HG02885 (cell line): ENCODE measurements at regions not wholly inside any gene's neighbourhood (a gene's known extent, or its start where the extent isn't known, plus 50 kb on each side); places are given as distances from the start of the nearest gene placed in this dataset.
"Not testable (repeated sequence)": the region's sequence is repeated elsewhere in the genome, so short reads cannot be mapped to it uniquely, and the experiment has no call there.

Source experiments
- ATAC-seq: cut with Tn5 transposase; IDR thresholded peaks from one replicate; pipeline ENCODE4 v1.9.1; 2021; ENCODE audit warnings: mild to moderate bottlenecking; ENCODE audit not compliant: unreplicated experiment, poor library complexity

DNA sequence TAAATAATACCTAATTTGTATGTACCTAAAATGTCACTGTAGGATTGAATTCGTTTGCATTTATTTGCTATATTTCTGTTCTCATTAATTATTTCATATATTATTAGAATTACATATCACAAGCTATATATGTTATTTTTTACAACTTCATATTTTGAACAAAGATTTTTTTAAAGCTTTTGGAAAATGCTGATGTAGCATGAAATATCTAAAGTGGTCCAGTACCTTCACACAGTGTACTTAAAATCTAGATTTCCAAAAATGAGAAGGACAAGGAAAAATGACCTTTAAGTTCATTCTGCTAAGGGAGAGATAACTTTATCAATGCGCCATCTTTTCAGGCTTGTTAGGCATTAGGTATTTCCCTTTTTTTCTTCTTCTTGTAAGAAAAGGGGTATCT is 71.8 kb downstream of the LARP7 start:
- no peak for ATAC-seq

DNA sequence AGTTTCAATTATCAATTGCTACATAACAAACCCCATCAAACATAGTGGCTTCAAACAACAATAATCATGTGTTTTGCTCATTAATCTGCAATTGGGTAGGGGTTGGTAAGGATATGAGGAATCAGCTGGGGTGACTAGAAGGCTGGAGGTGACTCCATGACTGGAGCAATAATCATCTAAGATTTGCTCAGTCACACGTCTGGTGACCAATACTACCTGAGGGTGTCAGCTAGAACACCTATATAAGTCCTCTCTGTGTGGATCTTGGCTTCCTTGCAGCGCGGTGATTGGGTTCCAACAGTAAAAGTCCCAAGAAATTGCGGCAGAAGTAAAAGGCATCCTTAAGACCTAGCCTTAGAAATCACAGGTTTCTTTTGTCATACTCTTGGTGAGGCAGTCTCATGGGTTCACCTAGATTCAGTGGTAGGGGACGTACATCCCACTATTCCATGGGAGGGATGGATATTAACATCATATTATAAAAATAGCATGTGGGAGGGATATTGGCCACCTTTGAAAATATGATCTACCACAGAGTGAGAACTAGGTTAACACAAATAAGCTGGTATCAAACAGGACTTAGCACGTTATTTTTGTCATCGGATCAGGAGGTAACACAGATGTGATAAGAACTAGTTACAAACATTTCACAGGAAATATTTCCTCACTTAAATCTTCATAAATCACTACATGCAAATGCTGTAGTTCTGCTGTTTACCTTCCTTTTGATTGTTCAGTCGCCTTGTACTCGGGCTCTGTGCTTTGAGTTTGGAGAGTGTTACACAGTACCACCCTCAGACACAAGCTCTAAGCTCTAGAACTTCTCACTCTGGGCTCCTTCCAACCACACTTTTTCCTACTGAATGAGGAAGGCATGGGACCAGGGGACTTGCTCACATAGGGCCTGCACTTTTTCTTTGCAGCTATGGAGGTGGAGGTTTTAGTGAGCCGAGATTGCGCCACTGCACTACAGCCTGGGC is 78.3 kb downstream of the LARP7 start:
- no peak for ATAC-seq

DNA sequence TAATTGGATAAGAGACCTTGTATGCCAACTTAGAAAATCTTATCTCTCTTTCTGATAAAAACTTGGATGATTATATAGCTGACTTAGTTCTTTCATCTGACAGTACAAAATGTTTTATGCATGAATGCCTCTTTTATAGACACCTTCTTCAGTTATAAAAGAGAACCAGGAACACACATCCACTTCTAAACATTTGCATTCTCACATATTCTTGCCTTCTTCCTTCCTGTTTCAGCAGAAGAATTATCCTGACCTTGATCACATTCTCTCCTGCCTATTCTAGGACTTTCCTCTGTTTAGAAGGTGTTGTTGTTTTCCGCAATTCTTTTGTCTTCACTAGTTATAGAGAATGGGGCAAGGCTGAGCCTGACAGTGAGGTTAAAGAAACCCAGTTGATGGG is 80.9 kb downstream of the LARP7 start:
- ATAC-seq, result no peak

DNA sequence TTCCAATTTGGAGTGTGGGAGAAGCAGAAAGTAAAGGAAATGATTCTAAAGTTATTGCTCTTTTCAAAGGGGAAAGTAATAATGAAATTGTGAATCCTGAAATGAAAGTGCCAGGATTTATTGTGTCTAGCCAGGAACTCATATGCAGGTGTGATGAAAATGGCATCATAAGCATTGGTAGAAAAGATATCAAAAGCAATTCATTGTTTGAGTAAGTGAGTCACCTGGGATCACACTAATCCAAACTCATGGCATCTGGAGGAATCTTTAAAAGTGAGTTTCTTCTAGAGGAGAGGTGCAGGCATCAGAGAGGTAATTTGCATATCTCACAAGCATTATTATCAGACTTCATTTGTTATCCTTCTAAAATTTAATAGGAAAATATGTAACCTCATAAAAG is 84.7 kb downstream of the LARP7 start:
- ATAC-seq, result no peak

DNA sequence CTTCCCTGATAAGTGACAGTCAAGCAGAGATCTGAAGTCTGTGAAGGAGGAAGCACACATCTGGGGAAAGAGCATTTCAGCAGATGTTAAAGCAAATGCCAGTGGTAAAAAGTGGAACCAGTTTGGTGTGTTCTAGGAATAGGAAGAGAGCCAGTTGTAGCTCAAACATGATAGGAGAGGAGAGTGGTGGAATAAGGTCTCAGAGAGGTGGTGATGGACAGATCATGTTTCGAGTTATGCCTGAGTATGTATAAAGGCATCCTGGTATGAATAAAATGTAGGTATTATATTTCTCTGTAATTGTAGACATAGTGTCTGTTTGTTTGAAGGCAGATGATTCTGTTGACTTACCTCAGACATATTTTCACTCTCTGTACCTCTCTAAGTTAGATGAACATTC is 89.1 kb downstream of the LARP7 start:
- no peak for ATAC-seq

DNA sequence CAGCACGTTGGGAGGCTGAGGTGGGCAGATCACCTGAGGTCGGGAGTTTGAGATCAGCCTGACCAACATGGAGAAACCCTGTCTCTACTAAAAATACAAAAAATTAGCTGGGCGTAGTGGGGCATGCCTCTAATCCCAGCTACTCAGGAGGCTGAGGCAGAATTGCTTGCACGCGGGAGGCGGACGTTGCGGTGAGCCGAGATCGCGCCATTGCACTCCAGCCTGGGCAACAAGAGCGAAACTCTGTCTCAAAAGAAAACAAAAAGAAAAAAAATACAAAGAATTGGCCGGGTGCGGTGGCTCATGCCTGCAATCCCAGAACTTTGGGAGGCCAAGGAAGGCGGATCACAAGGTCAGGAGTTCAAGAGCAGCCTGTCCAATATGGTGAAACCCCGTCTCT is 90.8 kb downstream of the LARP7 start:
- not testable (repeated sequence) for ATAC-seq

DNA sequence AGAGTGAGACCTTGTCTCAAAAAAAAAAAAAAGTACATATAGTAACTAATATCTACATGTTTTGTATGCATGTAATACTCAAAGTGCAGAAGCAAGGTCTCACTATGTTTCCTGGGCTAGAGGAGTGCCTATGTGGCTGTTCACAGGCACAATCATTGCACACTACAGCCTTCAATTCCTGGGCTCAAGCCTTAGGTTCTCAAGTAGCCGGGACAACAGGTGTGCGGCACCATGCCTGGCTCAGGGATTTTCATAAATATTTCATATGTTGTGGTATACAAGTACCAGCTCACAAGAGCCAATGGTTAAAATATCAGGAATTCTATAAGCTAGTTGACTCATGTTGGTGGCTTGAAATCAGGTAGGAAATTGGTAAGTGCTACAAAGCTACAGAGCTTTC is 94.8 kb downstream of the LARP7 start:
- no peak for ATAC-seq

DNA sequence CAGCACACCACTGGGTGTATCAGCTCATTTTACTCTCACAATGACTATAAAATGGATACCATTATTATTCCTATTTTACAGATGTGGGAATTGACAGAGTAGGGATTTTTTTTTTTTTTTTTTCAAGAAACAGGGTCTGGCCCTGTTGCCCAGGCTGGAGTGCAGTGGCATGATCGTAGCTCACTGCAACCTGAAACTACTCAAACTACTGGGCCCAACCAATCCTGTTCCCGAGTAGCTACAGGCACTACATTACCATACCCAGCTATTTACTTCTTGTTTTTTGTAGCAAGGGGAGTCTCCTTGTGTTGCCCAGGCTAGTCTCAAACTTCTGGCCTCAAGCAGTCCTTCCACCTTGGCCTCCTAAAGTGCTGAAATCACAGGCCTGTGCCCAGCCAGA is 95.2 kb downstream of the LARP7 start:
- ATAC-seq, result no peak

DNA sequence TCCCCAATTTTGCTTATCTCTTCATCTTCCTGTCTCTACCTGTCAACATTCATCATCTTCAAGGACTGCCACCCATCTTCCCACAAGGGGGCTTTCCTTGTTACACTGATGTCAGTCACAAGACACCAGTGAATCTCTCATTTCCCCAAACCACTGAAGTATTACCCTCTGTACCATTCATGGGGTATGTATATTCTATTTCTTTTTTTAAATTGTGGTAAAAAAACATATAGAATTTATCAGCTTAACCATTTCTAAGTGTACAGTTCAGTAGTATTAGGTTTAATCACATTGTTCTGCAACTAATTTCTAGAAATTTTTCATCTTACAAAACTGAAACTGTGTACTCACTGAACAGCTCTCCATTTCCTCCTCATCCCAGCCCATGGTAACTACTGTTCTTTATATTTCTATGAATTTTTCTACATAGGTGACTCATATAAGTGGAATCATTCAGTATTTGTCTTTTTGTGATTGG is 98.6 kb downstream of the LARP7 start:
- ATAC-seq, result peak; percentile 81

DNA sequence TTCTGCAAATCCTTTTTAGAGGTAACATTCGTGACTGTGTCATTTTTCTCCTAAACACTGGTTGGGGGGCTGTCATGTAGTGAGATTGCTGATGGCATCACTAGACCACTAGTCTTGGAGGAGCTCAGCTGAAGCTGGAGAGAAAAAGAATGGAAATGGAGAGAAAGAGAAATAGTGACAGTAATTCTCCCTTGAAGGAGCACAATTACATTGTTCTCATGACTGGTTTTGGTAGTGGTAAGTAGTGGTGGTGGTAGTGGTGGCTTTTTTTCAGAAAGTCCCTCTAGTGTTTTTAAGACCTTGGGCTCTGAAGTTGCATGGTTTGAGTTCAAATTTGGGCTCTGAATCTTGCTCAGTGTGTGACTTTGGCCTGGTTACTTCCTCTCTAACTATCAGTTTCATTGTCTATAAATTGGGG is 99.8 kb downstream of the LARP7 start:
- ATAC-seq, result peak; percentile 47

DNA sequence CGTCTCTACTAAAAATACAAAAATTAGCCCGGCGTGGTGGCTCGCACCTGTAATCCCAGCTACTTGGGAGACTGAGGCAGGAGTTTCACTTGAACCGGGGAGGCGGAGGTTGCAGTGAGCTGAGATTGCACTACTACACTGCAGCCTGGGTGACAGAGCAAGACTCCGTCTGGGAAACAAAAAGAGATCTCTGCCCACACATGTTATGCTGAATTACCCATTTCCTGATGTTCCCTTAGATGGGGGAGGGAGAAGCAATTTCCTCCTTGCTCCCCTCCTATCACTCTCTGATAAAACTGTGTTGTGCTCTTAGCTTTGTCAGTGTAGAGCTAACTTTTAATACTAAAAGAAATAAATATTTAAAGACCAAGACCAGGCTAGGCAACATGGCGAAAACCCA is 102.5 kb downstream of the LARP7 start:
- ATAC-seq, result no peak

DNA sequence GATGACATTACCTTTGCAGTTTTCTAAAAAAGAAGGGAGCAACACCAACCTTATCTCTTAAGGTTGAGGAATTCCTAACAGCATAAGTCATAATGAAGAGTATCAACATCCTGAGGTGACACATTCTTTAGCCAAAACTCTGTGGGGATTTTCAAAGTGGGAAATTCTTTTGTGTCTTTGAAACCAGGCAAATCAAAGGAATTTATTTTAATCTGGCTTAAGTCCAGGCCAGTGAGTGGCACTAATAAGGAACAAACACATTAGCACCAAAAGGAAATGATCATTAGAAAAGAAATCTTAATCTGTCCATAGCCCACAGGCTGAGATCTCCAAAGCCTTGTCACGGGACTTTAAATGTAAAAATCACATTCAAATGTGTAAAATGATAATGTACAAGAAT is 110.1 kb downstream of the LARP7 start:
- no peak for ATAC-seq

DNA sequence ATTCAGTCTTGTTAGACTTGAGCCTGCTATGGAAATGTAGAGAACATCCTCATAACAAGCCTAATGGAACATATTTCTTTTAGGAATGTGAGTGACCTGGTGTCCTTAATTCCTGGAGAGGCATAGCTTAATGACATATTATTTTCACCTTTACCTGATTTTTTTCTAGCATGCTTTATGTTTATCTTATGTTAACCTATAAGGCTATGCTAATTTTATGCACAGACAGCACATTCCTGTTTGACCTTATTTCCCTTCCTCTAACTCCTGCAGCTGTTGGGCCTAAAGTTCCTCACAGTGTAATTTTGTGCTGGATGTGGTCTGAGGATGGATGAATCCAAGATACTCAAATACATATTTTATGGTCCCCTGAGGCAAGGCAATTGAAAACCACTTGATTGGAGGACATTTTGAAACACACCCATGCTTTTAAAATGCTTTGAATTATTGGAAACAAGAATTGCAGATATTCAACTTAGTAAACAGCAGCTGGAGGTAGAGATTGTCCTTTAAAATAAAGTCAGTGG is 111.5 kb downstream of the LARP7 start:
- ATAC-seq, result no peak

DNA sequence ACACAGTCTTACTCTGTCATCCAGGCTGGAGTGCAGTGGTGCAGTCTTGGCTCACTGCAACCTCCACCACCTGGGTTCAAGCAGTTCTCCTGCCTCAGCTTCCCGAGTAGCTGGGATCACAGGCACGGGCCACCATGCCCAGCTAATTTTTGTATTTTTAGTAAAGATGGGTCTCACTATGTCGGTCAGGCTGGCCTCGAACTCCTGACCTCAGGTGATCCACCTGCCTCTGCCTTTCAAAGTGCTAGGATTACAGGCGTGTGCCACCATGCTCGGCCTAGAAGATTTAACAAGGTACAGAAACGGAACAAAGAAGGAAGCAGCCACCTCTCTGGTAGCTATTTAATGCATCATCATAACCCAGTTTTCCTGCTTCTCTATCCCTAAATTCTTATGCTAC is 113.8 kb downstream of the LARP7 start:
- ATAC-seq, result not testable (repeated sequence)

DNA sequence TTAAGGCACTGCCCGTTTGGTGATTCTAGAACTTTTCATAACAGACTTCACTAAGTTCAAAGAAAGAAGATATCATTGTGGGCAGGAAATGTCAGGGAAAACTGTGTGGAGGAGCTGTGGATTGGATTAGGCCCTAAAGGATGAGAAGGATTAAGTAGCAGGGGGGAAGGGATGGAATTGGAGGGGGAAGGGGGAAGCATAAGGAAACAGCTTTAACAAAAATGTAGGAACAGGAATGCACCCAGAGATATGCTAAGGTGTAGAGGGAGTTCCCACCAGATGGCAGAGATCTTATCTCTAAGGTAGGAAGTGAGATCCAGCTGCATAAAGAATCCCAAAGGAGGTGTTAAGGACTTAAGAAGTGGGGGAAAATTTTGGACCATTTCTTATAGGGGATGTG is 114.5 kb downstream of the LARP7 start:
- ATAC-seq, result no peak

DNA sequence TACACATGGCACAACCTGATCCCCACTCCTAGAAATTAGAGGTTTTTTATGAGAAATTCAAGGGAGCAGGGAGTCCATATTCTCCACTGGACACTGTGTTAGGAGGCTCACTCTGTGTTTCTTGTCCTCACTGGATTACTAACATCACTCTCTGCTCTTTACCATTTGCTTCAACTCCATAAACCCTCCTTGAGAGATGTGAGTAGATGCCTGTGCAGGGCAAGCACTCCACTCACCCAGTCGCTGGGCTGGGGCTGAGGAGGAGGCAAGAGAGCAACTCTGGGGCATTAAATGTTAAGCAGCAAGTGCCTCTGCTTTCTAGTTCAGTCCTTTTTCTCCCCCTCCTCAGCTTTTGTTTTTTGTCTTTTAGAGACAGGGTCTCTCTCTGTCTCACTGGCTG is 115.1 kb downstream of the LARP7 start:
- ATAC-seq, result no peak

DNA sequence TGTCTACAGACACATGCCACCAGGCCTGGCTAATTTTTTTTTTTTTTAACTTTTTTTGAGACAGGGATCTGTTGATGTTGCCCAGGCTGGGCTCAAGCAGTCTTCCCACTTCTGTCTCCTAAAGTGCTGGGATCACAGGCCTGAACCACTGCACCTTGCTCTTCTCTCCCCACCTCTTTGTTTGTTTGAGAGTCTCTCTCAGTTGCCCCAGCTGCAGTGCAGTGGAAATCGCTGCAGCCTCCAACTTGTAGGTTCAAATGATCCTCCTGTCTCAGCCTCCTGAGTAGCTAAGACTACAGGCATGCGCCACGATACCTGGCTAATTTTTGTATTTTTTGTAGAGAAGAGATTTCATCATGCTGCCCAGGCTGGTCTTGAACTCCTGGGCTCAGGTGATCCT is 115.6 kb downstream of the LARP7 start:
- ATAC-seq, result no peak

DNA sequence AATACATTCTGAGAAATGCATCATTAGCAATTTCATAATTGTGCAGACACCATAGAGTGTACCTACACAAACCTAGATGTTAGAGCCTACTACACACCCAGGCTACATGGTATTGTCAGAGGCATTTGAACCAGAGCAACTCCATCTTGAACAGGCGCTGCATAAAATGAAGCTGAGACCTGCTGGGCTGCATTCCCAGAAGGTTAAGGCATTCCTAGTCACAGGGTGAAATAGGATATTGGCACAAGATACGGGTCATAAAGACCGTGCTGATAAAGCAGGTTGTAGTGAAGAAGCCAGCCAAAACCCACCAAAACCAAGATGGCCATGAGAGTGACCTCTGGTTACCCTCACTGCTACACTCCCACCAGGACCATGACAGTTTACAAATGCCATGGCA is 116.4 kb downstream of the LARP7 start:
- no peak for ATAC-seq

DNA sequence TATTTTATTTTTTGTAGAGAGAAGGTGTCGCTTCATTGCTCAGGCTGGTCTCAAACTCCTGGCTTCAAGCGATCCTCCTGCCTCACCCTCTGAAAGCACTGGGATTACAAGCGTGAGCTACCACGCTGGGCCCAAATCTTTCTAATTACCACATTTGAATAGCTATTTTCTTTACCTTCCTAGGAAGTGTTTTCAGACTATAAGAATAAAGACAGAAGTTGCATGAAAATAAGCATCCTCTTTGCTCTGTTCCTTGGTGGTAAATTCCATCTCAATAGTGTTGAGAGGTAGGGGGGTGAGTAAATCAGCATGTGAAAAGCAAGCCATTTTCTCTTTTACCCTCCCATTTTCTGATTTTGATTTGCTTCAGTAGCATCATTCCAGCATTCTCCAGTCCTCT is 122.4 kb downstream of the LARP7 start:
- ATAC-seq, result no peak

DNA sequence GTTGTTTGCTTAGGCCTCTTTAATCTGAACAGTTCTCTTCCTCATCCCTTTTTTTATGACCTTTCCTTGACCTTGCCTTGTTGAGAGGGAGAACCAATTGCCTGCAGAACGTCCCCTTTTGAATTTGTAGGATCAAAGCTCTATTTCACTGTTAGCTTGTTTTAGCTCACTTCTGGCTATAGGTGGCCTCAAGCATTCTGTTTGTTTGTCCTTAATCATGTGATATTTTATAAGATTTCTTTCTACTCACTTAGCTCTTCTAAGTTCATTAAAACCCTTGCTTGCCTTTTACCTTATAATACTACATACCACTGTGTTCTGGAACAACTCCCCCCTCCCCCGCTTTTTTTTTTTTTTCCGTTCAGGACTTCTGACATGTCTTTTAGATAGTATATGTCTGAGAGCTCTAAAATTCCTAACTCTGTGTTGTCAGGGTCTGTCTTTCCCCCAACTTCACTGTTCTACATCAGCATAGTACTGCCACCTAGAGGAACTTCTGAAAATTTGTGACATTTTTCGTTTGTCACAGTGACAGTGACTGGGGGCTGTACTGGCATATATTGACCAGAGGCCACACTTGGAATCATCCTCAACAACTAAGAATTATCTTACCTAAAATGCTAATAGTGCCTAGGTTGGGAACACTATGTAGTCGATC is 128.5 kb downstream of the LARP7 start:
- peak; percentile 67 for ATAC-seq

DNA sequence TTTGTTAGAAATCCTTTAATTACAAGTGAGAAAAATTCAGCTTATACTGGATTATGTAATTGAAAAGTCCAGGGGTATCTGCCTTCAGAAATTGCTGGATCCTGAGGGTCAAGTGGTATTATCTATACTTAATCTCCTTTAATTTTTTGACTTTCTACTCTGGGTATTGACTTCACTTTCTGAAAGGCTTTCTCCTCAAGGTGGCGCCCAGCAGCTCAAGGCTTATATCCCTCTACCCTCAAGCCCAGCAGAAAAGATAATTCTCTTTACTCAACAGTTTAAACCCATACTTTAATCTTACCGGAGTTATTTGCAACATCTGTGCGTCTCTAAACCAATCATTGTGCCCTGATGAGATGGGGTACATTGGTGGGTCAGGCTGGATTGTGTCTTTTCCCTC is 129.5 kb downstream of the LARP7 start:
- no peak for ATAC-seq
